Astrocyte of the spinal cord (primary cell): ENCODE measurements at regions not wholly inside any gene's neighbourhood (a gene's known extent, or its start where the extent isn't known, plus 50 kb on each side); places are given as distances from the start of the nearest gene placed in this dataset.

Experiments
- DNase-seq: peaks from one replicate; pipeline ENCODE4 v3.0.0; 2011; ENCODE audit warnings: low read depth, low spot score
- H3K4me3 ChIP-seq: 2 replicates; pipeline ENCODE4 v1.5.1; 2011; ENCODE audit warnings: low read depth, mild to moderate bottlenecking, low read length, moderate library complexity
- CTCF ChIP-seq: IDR thresholded peaks from 2 replicates; pipeline ENCODE4 v1.5.1; 2012; ENCODE audit warnings: low read depth, mild to moderate bottlenecking, low read length, inconsistent platforms
- in situ Hi-C: cut with HindIII; loops from 2 replicates; pipeline ENCODE4 v1.10.0; 2017; ENCODE audit warnings: low sequenced_read_pairs

DNA sequence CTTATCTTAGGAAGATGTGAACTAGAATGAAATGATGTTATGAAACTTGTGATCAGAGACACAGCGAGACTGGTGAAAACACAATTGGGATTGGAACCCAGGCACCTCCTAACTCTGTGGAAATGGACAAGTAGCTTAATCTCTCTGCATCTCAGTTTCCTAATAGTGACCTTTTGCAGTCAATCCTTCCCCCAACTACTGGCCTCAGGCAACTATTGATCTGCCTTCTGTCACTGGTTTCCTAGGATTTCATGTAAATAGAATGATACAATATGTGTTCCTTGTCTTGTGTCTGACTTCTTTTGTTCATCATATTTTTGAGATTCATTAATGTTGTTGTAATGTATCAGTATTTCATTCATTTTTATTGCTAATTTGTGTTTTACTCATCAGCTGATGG is 341.7 kb downstream of the REEP3 start:
- in situ Hi-C loops: no loop called here
- H3K4me3 ChIP-seq: no peak overlapping the region
- no peak for DNase-seq
- TF ChIP-seq CTCF: no peak

GRCh38 chr10:63865210-63865609 is 344.0 kb downstream of the REEP3 start:
- no peak for TF ChIP-seq CTCF
- DNase-seq: no peak
- in situ Hi-C loops: no loop called here
- H3K4me3 ChIP-seq: no peak overlapping the region

GRCh38 chr10:63866075-63866746 is 345.0 kb downstream of the REEP3 start:
- peak; percentile 94 for TF ChIP-seq CTCF
- peak overlapping the region; percentile 9 for H3K4me3 ChIP-seq
- peak; percentile 52 for DNase-seq
- in situ Hi-C loops: no loop called here

DNA sequence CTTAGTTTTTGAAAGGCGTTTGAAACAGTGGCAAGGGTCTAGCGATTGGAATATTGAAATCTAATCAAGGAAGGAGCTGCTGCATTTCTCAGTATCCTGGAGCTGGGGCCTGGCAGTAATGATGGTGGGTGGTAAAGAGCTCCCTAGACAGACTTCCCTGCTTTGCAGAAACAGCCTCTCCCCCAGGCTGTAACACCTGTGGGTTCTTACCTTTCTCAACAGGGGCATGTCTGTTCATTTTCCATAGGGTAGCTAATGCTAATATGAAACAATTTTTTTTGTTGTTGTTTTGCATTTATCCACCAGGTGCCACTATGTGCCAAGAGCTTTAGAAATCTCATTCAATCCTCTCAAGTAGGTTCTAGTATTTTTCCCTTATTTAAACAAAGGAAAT is 345.5 kb downstream of the REEP3 start:
- DNase-seq: no peak
- no peak overlapping the region for H3K4me3 ChIP-seq
- in situ Hi-C loops: no loop called here
- TF ChIP-seq CTCF: no peak

- DNase-seq: no peak
- no peak overlapping the region for H3K4me3 ChIP-seq
- no peak for TF ChIP-seq CTCF
- in situ Hi-C loops: no loop called here
These were observed 357.2 kb downstream of the REEP3 start for GRCh38 chr10:63878428-63878827.

- no peak overlapping the region for H3K4me3 ChIP-seq
- TF ChIP-seq CTCF: no peak
- DNase-seq: no peak
- in situ Hi-C loops: no loop called here
These were observed 362.7 kb downstream of the REEP3 start for GRCh38 chr10:63883861-63884260.
